ENCODE measurements at regions not wholly inside any gene's neighbourhood (a gene's known extent, or its start where the extent isn't known, plus 50 kb on each side); places are given as distances from the start of the nearest gene placed in this dataset.
A peak's percentile ranks its signal among the peaks of the same experiment; 100 is the strongest.

- H3K4me3 ChIP-seq (ENCODE audit: low read length), result no peak overlapping the region
- no peak for DNase-seq (ENCODE audit: low read depth)
- TF ChIP-seq CTCF (conservative IDR thresholded peaks at IDR 0.05; ENCODE audit: low read length), result no peak
Observed at GRCh38 chr6:108751851-108752732, 96.1 kb upstream of the ARMC2 start.

- no peak for TF ChIP-seq CTCF (conservative IDR thresholded peaks at IDR 0.05; ENCODE audit: low read length)
- DNase-seq (ENCODE audit: low read depth), result no peak
- H3K4me3 ChIP-seq (ENCODE audit: low read length), result no peak overlapping the region
Observed at GRCh38 chr6:108752733-108753590, 95.3 kb upstream of the ARMC2 start.

GRCh38 chr6:108755257-108756240 is 92.7 kb upstream of the ARMC2 start:
- no peak overlapping the region for H3K4me3 ChIP-seq (ENCODE audit: low read length)
- peak; percentile 66 for DNase-seq (ENCODE audit: low read depth)
- no peak for TF ChIP-seq CTCF (conservative IDR thresholded peaks at IDR 0.05; ENCODE audit: low read length)

- H3K4me3 ChIP-seq (ENCODE audit: low read length), result no peak overlapping the region
- no peak for TF ChIP-seq CTCF (conservative IDR thresholded peaks at IDR 0.05; ENCODE audit: low read length)
- DNase-seq (ENCODE audit: low read depth), result no peak
Observed at GRCh38 chr6:108757357-108757756, 90.9 kb upstream of the ARMC2 start.

- TF ChIP-seq CTCF (conservative IDR thresholded peaks at IDR 0.05; ENCODE audit: low read length), result no peak
- H3K4me3 ChIP-seq (ENCODE audit: low read length), result no peak overlapping the region
- no peak for DNase-seq (ENCODE audit: low read depth)
Observed at GRCh38 chr6:108758884-108759283, 89.3 kb upstream of the ARMC2 start.

GRCh38 chr6:108760126-108761050 is 87.8 kb upstream of the ARMC2 start:
- no peak for TF ChIP-seq CTCF (conservative IDR thresholded peaks at IDR 0.05; ENCODE audit: low read length)
- no peak overlapping the region for H3K4me3 ChIP-seq (ENCODE audit: low read length)
- DNase-seq (ENCODE audit: low read depth), result peak; percentile 30

Measured in AG10803 (cell line).